Omental fat pad (tissue), 3 donors: ENCODE measurements at regions not wholly inside any gene's neighbourhood (a gene's known extent, or its start where the extent isn't known, plus 50 kb on each side); places are given as distances from the start of the nearest gene placed in this dataset.
"Not testable (repeated sequence)": the region's sequence is repeated elsewhere in the genome, so short reads cannot be mapped to it uniquely, and the experiment has no call there.

ENCODE experiments used
- ATAC-seq: fragments of 150-250 bp; one replicate; pipeline ENCODE4 v1.9.1; 2016; ENCODE audit warnings: mild to moderate bottlenecking, moderate library complexity; ENCODE audit not compliant: low FRiP score
- DNase-seq: peaks from one replicate; pipeline ENCODE4 v3.0.0-alpha.2; 2019; ENCODE audit warnings: low spot score
- TF ChIP-seq, protein P1 (sequence below), 3 donors: fragments of 450-650 bp; IDR thresholded peaks; one replicate each; pipeline ENCODE4 v1.5.1; 2016 to 2017; ENCODE audit warnings: antibody characterized with exemption in 3 of 3, mild to moderate bottlenecking in 3 of 3, moderate library complexity in 2 of 3

DNA sequence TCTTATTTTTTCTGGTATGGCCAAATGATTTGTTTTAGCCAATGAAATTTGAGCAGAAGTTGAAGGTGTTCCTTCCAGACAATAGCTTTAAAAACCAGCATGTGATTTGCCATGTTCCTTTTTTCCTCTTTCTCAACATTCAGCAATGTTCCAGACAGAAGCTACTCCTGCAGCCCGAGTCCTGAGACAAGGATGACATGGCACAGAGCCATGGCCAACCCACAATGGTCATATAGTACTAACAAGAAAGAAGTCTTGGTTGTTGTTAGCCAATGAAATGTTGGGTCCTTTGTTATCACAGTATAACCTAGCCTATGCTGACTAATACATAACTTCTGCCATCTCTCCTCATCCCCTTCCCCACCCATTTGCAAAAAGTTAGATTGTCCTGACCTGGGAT is 211.1 kb upstream of the STT3B start:
- DNase-seq: no peak
- ATAC-seq: no peak
- TF ChIP-seq, protein P1, sequence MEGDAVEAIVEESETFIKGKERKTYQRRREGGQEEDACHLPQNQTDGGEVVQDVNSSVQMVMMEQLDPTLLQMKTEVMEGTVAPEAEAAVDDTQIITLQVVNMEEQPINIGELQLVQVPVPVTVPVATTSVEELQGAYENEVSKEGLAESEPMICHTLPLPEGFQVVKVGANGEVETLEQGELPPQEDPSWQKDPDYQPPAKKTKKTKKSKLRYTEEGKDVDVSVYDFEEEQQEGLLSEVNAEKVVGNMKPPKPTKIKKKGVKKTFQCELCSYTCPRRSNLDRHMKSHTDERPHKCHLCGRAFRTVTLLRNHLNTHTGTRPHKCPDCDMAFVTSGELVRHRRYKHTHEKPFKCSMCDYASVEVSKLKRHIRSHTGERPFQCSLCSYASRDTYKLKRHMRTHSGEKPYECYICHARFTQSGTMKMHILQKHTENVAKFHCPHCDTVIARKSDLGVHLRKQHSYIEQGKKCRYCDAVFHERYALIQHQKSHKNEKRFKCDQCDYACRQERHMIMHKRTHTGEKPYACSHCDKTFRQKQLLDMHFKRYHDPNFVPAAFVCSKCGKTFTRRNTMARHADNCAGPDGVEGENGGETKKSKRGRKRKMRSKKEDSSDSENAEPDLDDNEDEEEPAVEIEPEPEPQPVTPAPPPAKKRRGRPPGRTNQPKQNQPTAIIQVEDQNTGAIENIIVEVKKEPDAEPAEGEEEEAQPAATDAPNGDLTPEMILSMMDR (IDR thresholded peaks at IDR 0.05): no peak

DNA sequence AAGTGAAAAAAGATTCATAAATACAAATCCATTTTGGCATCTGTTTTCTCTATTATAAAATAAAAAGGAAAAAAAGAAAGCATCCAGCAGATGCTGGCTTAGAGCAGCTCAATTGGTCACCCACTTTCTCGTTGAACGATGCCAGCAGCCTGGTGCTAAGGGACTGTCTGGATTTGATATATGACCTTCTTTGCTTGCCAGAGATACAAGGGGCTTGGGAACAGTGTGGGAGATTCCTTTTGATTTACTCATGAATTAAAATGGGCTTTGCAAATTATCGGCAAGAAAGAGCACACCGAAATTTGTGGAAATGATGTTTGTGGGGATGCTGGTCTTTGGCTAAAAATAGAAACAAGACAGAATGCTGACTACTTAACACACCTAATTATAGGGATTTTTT is 210.3 kb upstream of the STT3B start:
- TF ChIP-seq, protein P1 (IDR thresholded peaks at IDR 0.05): no peak
- ATAC-seq (no peak), DNase-seq (no peak)

DNA sequence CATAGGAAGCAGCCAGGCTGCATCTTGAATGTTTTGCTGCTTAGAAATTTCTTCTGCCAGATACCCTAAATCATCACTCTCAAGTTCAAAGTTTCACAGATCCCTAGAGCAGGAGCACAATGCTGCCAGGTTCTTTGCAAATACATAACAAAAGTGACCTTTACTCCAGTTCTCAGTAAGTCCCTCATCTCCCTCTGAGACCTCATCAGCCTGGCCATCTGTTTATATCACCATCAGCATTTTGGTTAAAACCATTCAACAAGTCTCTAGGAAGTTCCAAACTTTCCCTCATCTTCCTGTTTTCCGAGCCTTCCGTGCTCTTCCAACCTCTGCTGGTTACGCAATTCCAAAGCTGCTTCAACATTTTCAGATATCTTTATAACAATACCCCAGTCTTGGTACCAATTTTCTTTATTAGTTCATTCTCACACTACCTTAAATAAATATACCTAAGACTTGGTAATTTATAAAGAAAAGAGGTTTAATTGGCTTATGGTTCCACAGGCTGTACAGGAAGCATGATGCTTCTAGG is 204.8 kb upstream of the STT3B start:
- DNase-seq, ATAC-seq: not testable (repeated sequence)

DNA sequence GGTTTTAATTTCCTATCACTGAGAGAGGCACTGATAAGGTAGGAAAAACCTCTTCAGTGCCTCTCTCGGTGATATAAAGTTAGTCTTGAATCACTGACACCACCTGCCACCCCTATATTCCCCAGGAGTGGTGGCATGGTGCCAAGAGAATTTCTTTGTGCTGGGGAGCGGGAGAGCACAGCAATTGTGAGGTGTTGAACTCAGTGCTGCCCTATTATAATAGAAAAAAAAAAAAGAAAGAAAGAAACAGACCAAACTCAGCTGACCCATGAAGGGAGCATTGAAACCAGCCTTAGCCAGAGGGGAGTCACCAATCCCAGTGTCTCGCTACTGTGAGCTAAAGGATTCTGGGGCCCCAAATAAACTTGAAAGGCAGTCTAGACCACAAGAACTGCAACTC is 201.4 kb upstream of the STT3B start:
- DNase-seq (no peak), ATAC-seq (no peak)
- TF ChIP-seq, protein P1 (IDR thresholded peaks at IDR 0.05): no peak

DNA sequence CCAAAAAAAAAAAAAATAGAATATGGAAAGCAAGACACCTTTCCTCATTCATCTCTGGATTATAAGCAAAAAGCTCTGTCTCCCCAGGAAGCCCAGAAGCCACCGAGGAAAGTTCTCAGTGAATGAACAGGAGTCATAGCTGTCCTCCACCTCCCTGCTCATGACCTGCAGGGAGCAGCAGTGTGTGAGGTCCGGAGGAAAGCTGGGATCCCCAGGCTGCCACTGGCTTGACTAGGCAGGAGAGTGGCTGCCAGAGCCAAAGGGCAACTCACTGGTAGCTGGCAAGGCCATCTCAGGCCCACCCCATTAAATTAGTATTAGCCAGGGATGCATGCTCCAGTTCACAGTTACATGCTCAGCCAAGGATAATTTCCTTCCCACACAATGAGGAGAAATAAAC is 191.6 kb upstream of the STT3B start:
- TF ChIP-seq, protein P1 (IDR thresholded peaks at IDR 0.05): no peak
- no peak for ATAC-seq
- DNase-seq: no peak

DNA sequence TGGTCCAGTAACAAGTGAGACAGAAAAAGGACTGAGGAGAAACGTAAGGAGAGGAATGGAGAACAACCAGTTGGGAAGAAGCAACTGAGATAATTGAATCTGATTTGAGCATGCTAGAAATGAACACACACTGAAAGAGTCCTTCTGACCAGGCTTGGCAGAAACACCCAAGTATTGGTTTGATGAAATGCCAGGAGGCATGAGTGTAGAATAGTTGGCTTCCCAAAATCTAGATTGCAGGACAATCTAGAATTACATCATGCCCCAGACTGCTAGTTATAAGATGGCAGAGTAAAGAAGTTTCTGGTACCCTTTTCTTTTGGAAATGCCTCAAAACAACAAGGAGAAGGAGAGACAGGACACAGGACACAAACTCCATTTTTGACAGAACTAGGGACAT is 189.7 kb upstream of the STT3B start:
- DNase-seq (no peak), ATAC-seq (no peak)
- TF ChIP-seq, protein P1 (IDR thresholded peaks at IDR 0.05): no peak

DNA sequence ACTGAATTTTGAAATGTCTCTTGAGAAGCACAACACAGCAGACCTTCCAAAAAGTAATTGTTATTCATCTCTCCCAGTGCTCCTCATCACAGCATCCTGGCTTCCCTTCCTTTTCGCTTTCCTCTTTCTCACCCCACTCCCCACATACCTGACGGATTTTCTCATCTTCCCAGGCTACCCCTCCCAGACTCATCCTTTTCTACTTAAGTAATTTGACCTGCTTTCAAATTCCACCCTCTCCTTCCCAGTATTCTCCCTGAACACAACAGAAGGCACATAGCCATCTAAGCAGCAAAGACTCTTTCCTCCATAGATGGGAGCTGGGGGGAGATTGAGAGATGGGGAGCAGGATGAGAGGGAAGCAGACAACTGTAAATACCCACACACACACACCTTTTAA is 187.1 kb upstream of the STT3B start:
- TF ChIP-seq, protein P1 (IDR thresholded peaks at IDR 0.05): no peak
- DNase-seq: no peak
- no peak for ATAC-seq

DNA sequence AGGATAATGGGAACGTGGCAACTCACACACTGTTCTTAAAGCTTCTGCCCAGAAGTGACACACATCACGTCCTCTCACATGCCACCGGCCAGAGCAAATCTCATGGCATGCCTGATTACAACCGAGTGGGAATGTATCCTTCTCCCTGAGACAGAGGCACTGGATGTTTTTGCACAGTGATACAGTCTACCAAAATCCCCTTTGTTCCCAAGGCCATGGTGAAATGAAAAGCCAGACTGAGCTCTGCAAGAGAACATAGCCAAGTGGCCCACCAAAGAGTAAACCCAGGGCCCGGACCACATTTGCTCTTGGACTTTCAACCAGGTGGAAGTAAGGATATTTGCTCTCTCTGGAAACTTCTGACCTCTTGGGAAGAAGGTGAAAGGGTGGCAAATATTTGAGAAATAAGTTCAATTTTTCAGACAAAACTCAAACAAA is 186.2 kb upstream of the STT3B start:
- no peak for DNase-seq
- TF ChIP-seq, protein P1 (IDR thresholded peaks at IDR 0.05): no peak
- no peak for ATAC-seq
